Keratinocyte (primary cell): ENCODE measurements at regions not wholly inside any gene's neighbourhood (a gene's known extent, or its start where the extent isn't known, plus 50 kb on each side); places are given as distances from the start of the nearest gene placed in this dataset.

Experiments
- DNase-seq: peaks from one replicate; pipeline ENCODE4 v3.0.0-alpha.2; 2011; ENCODE audit warnings: low read depth, missing footprints, low spot score
- FAIRE-seq: peaks from 2 replicates; lab custom pipeline; 2011; peaks lifted over from hg19 to GRCh38; lab: Jason Lieb, UNC
- H2AFZ ChIP-seq: 2 replicates; pipeline ENCODE4 v1.6.0; 2012; ENCODE audit warnings: low read length, control low read depth, inconsistent platforms; ENCODE audit not compliant: control insufficient read depth
- H3K27ac ChIP-seq: 2 replicates; pipeline ENCODE4 v1.5.1; 2011; ENCODE audit warnings: low read length; ENCODE audit not compliant: control insufficient read depth, insufficient read depth
- H3K27me3 ChIP-seq: 3 replicates; pipeline ENCODE4 v1.6.0; 2011; ENCODE audit warnings: low read length; ENCODE audit not compliant: control insufficient read depth, insufficient read depth; ENCODE audit errors: extremely low read depth
- H3K36me3 ChIP-seq, 2 experiments: 2 replicates in 1 of 2; 3 replicates in 1 of 2; pipeline ENCODE4 v1.5.1; 2011; ENCODE audit warnings: low read length in 2 of 2, mild to moderate bottlenecking in 1 of 2; ENCODE audit not compliant: control insufficient read depth in 2 of 2, insufficient read depth in 2 of 2; ENCODE audit errors: extremely low read depth in 1 of 2
- H3K4me1 ChIP-seq: 3 replicates; pipeline ENCODE4 v1.5.1; 2011; ENCODE audit warnings: low read length; ENCODE audit not compliant: control insufficient read depth, insufficient read depth; ENCODE audit errors: extremely low read depth
- H3K4me2 ChIP-seq: 3 replicates; pipeline ENCODE4 v1.6.0; 2011; ENCODE audit warnings: low read depth, low read length; ENCODE audit not compliant: control insufficient read depth, insufficient read depth; ENCODE audit errors: extremely low read depth
- H3K4me3 ChIP-seq, 3 experiments: fragments of 200-600 bp in 1 of 3; sonication (generic) in 1 of 3; 2 replicates in 2 of 3; 3 replicates in 1 of 3; pipeline ENCODE4 v1.5.1; 2011 to 2016; ENCODE audit warnings: low read length in 3 of 3, mild to moderate bottlenecking in 3 of 3, control low read depth in 2 of 3, inconsistent platforms in 1 of 3, low read depth in 1 of 3, mixed read lengths in 1 of 3, mixed run types in 1 of 3, moderate library complexity in 1 of 3; ENCODE audit not compliant: control insufficient read depth in 2 of 3, insufficient read depth in 2 of 3; ENCODE audit errors: extremely low read depth in 1 of 3
- H3K79me2 ChIP-seq: 2 replicates; pipeline ENCODE4 v1.6.0; 2012; ENCODE audit warnings: low read length; ENCODE audit not compliant: control insufficient read depth, insufficient read depth
- H3K9ac ChIP-seq: 3 replicates; pipeline ENCODE4 v1.6.0; 2011; ENCODE audit warnings: low read length; ENCODE audit not compliant: control insufficient read depth, insufficient read depth; ENCODE audit errors: extremely low read depth
- H3K9me1 ChIP-seq: 3 replicates; pipeline ENCODE4 v1.6.0; 2011; ENCODE audit warnings: low read length; ENCODE audit not compliant: control insufficient read depth, insufficient read depth; ENCODE audit errors: extremely low read depth
- H3K9me3 ChIP-seq: 2 replicates; pipeline ENCODE4 v1.5.1; 2012; ENCODE audit warnings: low read depth, low read length; ENCODE audit not compliant: control insufficient read depth
- H4K20me1 ChIP-seq: 3 replicates; pipeline ENCODE4 v1.6.0; 2011; ENCODE audit warnings: low read length; ENCODE audit not compliant: control insufficient read depth, insufficient read depth; ENCODE audit errors: extremely low read depth
- CTCF ChIP-seq, 3 experiments: IDR thresholded peaks in 1 of 3; conservative IDR thresholded peaks in 1 of 3; optimal IDR thresholded peaks in 1 of 3; 2 replicates in 2 of 3; 3 replicates in 1 of 3; pipeline versions ENCODE3 to v1.5.1; 2011; ENCODE audit warnings: low read length in 3 of 3, mild to moderate bottlenecking in 3 of 3, moderate library complexity in 2 of 3, control low read depth in 1 of 3, inconsistent platforms in 1 of 3; ENCODE audit not compliant: insufficient read depth in 2 of 3; ENCODE audit errors: extremely low read depth in 1 of 3
- EZH2 ChIP-seq: IDR thresholded peaks from one replicate; pipeline ENCODE4 v1.6.1; 2012; ENCODE audit warnings: inconsistent platforms, mild to moderate bottlenecking, low read length, moderate library complexity
- dilution Hi-C: fragments of 300-500 bp; cut with MboI; formaldehyde crosslinking; loops from one replicate; pipeline ENCODE4 v1.7.0; 2020; ENCODE audit warnings: low sequenced_read_pairs; ENCODE audit not compliant: extremely low pct_ligation_motif_present

GRCh38 chr5:64069486-64069885 lies 96.2 kb upstream of the RNF180 start:
- DNase-seq (no peak), FAIRE-seq (no peak)
- Histone ChIP-seq H3K27ac (no peak overlapping the region), H3K79me2 (no peaks in the 10 kb centered on the region), H3K4me3 (no peak overlapping the region), H3K36me3 (no peaks in the 10 kb centered on the region), H3K9me3 (no peaks in the 10 kb centered on the region), H3K9me1 (no peaks in the 10 kb centered on the region), H3K4me1 (no peaks in the 10 kb centered on the region), H3K9ac (no peak overlapping the region), H2AFZ (no peak overlapping the region), H4K20me1 (no peaks in the 10 kb centered on the region), H3K27me3 (no peaks in the 10 kb centered on the region), H3K4me2 (no peak overlapping the region)
- dilution Hi-C loops, result no loop called here
- TF ChIP-seq CTCF (optimal IDR thresholded peaks at IDR 0.05 in 1 of 3, IDR thresholded peaks at IDR 0.05 in 1 of 3, conservative IDR thresholded peaks at IDR 0.05 in 1 of 3; ENCODE audit: extremely low read depth in 1 of 3, insufficient read depth in 2 of 3, low read length in 3 of 3) (no peak), EZH2 (no peak)

- no peak for FAIRE-seq
- dilution Hi-C loops, result no loop called here
Measured at GRCh38 chr5:64050296-64050695, 88.1 kb upstream of the HTR1A start.

More at GRCh38 chr5:64050296-64050695, 88.1 kb upstream of the HTR1A start:
- Histone ChIP-seq H3K79me2 (no peaks in the 10 kb centered on the region), H3K4me1 (no peaks in the 10 kb centered on the region), H4K20me1 (no peaks in the 10 kb centered on the region), H3K36me3 (no peaks in the 10 kb centered on the region), H3K9ac (no peak overlapping the region), H3K4me3 (no peak overlapping the region), H3K9me3 (no peaks in the 10 kb centered on the region), H3K27ac (no peak overlapping the region), H3K27me3 (no peaks in the 10 kb centered on the region), H2AFZ (no peak overlapping the region), H3K4me2 (no peak overlapping the region), H3K9me1 (no peaks in the 10 kb centered on the region)
- no peak for DNase-seq
- TF ChIP-seq CTCF (optimal IDR thresholded peaks at IDR 0.05 in 1 of 3, IDR thresholded peaks at IDR 0.05 in 1 of 3, conservative IDR thresholded peaks at IDR 0.05 in 1 of 3; ENCODE audit: extremely low read depth in 1 of 3, insufficient read depth in 2 of 3, low read length in 3 of 3) (no peak), EZH2 (no peak)
